ENCODE measurements at regions not wholly inside any gene's neighbourhood (a gene's known extent, or its start where the extent isn't known, plus 50 kb on each side); places are given as distances from the start of the nearest gene placed in this dataset.

GRCh38 chr2:150759106-150759505, 271.6 kb upstream of the RND3 start:
- Histone ChIP-seq H3K4me1 (ENCODE audit: insufficient read depth) (no peaks in the 10 kb centered on the region), H4K20me1 (ENCODE audit: insufficient read depth, poor library complexity, severe bottlenecking) (no peaks in the 10 kb centered on the region), H3K79me2 (no peaks in the 10 kb centered on the region), H2AFZ (no peak overlapping the region), H3K4me3 (no peak overlapping the region), H3K9me3 (ENCODE audit: low read depth) (no peaks in the 10 kb centered on the region), H3K4me2 (no peak overlapping the region), H3K36me3 (replicated peaks; ENCODE audit: insufficient read depth, low read depth) (no peaks in the 10 kb centered on the region), H3K27ac (no peak overlapping the region), H3K9me2 (replicated peaks; ENCODE audit: insufficient read depth) (no peaks in the 10 kb centered on the region), H3K27me3 (no peaks in the 10 kb centered on the region)
- TF ChIP-seq EZH2phosphoT487 (IDR thresholded peaks at IDR 0.05; ENCODE audit: low read depth, severe bottlenecking, unreplicated experiment) (no peak), EZH2 (IDR thresholded peaks at IDR 0.05; ENCODE audit: borderline replicate concordance) (no peak)
- TF ChIP-seq, protein P1, sequence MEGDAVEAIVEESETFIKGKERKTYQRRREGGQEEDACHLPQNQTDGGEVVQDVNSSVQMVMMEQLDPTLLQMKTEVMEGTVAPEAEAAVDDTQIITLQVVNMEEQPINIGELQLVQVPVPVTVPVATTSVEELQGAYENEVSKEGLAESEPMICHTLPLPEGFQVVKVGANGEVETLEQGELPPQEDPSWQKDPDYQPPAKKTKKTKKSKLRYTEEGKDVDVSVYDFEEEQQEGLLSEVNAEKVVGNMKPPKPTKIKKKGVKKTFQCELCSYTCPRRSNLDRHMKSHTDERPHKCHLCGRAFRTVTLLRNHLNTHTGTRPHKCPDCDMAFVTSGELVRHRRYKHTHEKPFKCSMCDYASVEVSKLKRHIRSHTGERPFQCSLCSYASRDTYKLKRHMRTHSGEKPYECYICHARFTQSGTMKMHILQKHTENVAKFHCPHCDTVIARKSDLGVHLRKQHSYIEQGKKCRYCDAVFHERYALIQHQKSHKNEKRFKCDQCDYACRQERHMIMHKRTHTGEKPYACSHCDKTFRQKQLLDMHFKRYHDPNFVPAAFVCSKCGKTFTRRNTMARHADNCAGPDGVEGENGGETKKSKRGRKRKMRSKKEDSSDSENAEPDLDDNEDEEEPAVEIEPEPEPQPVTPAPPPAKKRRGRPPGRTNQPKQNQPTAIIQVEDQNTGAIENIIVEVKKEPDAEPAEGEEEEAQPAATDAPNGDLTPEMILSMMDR (IDR thresholded peaks at IDR 0.05; ENCODE audit: poor library complexity) = no peak
- DNase-seq (ENCODE audit: low spot score) = no peak
- 54% methylated on average over 3 of the region's 3 CpGs for WGBS (ENCODE audit: low lambda C conversion rate, missing lambda C conversion rate)

DNA sequence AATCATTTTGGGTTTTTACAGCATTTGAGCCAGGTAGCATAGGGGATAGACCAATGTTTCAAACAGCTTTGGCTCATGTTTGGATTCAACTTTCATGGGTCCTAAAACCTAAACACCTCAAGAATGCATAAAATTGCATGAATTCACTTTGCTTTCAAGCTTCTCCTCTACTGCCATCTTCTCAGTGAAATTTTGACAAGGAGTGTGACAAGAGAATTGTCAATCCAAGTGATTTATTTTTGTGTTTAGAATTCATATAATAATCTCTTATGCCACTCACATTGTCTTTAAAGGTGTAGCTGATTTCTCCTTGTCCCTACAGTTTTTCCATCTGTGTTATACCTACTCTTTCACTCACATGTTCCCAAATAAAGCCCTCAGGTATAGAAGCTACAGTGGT, 264.8 kb upstream of the RND3 start:
- Histone ChIP-seq H3K27me3 (no peaks in the 10 kb centered on the region), H3K9me2 (replicated peaks; ENCODE audit: insufficient read depth) (no peaks in the 10 kb centered on the region), H3K79me2 (no peaks in the 10 kb centered on the region)

GRCh38 chr2:150750720-150751119, 263.3 kb upstream of the RND3 start:
- no peak for TF ChIP-seq EZH2phosphoT487 (IDR thresholded peaks at IDR 0.05; ENCODE audit: low read depth, severe bottlenecking, unreplicated experiment)
- TF ChIP-seq, protein P1 (IDR thresholded peaks at IDR 0.05; ENCODE audit: poor library complexity) = no peak
- TF ChIP-seq EZH2 (IDR thresholded peaks at IDR 0.05; ENCODE audit: borderline replicate concordance) = no peak
- H3K27me3 ChIP-seq = no peaks in the 10 kb centered on the region
- H2AFZ ChIP-seq = no peak overlapping the region
- H3K9me2 ChIP-seq (replicated peaks; ENCODE audit: insufficient read depth) = no peaks in the 10 kb centered on the region
- DNase-seq (ENCODE audit: low spot score) = no peak
- H3K27ac ChIP-seq = no peak overlapping the region
- H3K4me1 ChIP-seq (ENCODE audit: insufficient read depth) = no peaks in the 10 kb centered on the region
- no peaks in the 10 kb centered on the region for H4K20me1 ChIP-seq (ENCODE audit: insufficient read depth, poor library complexity, severe bottlenecking)
- H3K4me3 ChIP-seq = no peak overlapping the region
- H3K79me2 ChIP-seq = no peaks in the 10 kb centered on the region
- no peaks in the 10 kb centered on the region for H3K9me3 ChIP-seq (ENCODE audit: low read depth)
- no peaks in the 10 kb centered on the region for H3K36me3 ChIP-seq (replicated peaks; ENCODE audit: insufficient read depth, low read depth)
- WGBS (ENCODE audit: low lambda C conversion rate, missing lambda C conversion rate) = 96% methylated on average over 1 of the region's 1 CpG
- no peak overlapping the region for H3K4me2 ChIP-seq

More for the DNA sequence above, 264.8 kb upstream of the RND3 start:
- Histone ChIP-seq H2AFZ (no peak overlapping the region), H3K4me1 (ENCODE audit: insufficient read depth) (no peaks in the 10 kb centered on the region), H3K9me3 (ENCODE audit: low read depth) (no peaks in the 10 kb centered on the region), H3K4me3 (no peak overlapping the region), H4K20me1 (ENCODE audit: insufficient read depth, poor library complexity, severe bottlenecking) (no peaks in the 10 kb centered on the region), H3K27ac (no peak overlapping the region), H3K4me2 (no peak overlapping the region), H3K36me3 (replicated peaks; ENCODE audit: insufficient read depth, low read depth) (no peaks in the 10 kb centered on the region)
- TF ChIP-seq EZH2 (IDR thresholded peaks at IDR 0.05; ENCODE audit: borderline replicate concordance) (no peak), EZH2phosphoT487 (IDR thresholded peaks at IDR 0.05; ENCODE audit: low read depth, severe bottlenecking, unreplicated experiment) (no peak)
- TF ChIP-seq, protein P1 (IDR thresholded peaks at IDR 0.05; ENCODE audit: poor library complexity) = no peak
- DNase-seq (ENCODE audit: low spot score) = no peak

GRCh38 chr2:150742094-150742493, 254.6 kb upstream of the RND3 start:
- no peaks in the 10 kb centered on the region for H3K27me3 ChIP-seq
- H3K4me1 ChIP-seq (ENCODE audit: insufficient read depth) = no peaks in the 10 kb centered on the region
- no peaks in the 10 kb centered on the region for H3K9me3 ChIP-seq (ENCODE audit: low read depth)
- DNase-seq (ENCODE audit: low spot score) = no peak
- TF ChIP-seq, protein P1 (IDR thresholded peaks at IDR 0.05; ENCODE audit: poor library complexity) = no peak
- TF ChIP-seq EZH2phosphoT487 (IDR thresholded peaks at IDR 0.05; ENCODE audit: low read depth, severe bottlenecking, unreplicated experiment) (no peak), EZH2 (IDR thresholded peaks at IDR 0.05; ENCODE audit: borderline replicate concordance) (no peak)
- no peak overlapping the region for H3K27ac ChIP-seq
- no peak overlapping the region for H3K4me2 ChIP-seq
- no peak overlapping the region for H2AFZ ChIP-seq
- WGBS (ENCODE audit: low lambda C conversion rate, missing lambda C conversion rate) = 93% methylated on average over 4 of the region's 4 CpGs
- H3K36me3 ChIP-seq (replicated peaks; ENCODE audit: insufficient read depth, low read depth) = no peaks in the 10 kb centered on the region
- no peaks in the 10 kb centered on the region for H4K20me1 ChIP-seq (ENCODE audit: insufficient read depth, poor library complexity, severe bottlenecking)
- no peaks in the 10 kb centered on the region for H3K79me2 ChIP-seq
- H3K9me2 ChIP-seq (replicated peaks; ENCODE audit: insufficient read depth) = no peaks in the 10 kb centered on the region
- H3K4me3 ChIP-seq = no peak overlapping the region
